ENCODE measurements at regions not wholly inside any gene's neighbourhood (a gene's known extent, or its start where the extent isn't known, plus 50 kb on each side); places are given as distances from the start of the nearest gene placed in this dataset.
A peak's percentile ranks its signal among the peaks of the same experiment; 100 is the strongest.

DNA sequence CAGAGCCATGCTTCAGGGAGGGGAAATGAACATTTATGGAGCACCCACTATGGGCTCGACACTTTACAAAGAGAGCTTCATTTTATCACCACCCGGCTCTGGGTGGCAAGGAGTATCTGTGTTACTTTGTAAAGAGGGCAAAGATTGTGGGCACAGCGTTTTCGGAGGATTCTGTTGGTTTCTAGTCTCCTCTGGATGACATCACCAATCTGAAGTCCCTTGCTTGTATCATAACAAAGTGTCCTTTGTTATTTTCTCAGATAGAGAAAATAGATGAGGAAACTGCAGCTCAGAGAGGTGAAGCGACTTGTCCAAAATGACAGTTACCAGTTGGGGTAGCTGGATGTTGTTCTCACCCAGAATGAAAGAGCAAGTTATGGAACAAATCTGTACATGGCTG is 162.8 kb downstream of the GLI2 start:
- no peak for DNase-seq

DNA sequence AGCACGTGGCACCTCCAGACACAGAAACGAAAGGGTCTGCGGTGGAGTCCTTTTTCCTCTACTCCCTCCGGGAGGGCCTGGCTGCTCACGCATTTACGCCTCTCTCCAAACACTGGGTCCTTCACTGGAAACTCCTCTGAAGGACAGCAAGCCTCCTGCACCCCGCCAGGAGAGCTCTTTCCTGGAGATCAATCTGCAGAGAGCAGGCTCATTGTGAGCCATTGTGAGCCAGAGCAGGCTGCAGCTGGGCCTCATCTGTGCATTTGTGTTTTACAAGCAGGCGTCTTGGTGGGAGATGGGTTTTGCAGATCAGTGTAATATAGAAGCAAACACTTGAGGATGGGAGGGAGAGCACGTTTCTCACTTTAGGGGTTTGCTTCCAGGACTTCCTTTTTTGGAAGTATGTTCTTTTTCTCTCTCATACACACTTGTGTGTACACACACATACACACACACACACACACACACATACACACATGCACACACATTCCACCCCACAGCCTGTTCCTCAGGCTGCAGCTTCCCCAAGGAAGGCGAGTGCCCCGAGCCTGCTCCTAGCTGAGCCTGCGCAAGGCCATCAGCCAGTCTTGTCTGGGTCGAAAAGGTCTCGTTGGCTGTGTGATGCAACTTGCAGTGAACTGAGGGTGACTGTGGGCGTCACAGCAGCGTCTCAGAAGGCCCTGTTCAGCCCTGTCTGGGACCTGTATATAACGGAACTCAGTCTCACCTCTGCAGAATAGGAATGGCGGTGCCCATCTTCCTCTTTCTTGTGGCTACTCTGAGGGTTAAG is 163.5 kb downstream of the GLI2 start:
- DNase-seq: peak in 2 of 3 donors; percentile 65 to 88

DNA sequence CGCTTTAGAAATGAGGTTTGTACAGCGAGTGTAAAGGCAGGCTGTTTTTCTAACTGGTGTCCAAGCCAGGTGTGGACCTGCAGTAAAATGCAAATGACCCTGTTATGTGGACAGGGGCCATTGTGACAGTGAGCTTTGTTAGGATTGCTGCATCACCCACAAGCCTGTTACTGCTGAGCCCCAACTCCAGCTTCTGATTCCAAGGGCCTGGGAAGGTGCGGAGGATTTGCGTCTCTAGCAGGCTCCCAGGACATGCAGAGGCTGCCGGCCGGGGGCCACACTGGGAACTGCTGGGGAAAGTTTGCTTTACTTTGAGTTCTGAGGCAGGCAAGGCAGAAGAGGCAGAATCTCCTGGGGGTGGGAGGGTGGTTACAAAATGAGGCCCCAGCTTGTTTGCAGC is 164.1 kb downstream of the GLI2 start:
- DNase-seq: peak in 1 of 3 donors; percentile 68

DNA sequence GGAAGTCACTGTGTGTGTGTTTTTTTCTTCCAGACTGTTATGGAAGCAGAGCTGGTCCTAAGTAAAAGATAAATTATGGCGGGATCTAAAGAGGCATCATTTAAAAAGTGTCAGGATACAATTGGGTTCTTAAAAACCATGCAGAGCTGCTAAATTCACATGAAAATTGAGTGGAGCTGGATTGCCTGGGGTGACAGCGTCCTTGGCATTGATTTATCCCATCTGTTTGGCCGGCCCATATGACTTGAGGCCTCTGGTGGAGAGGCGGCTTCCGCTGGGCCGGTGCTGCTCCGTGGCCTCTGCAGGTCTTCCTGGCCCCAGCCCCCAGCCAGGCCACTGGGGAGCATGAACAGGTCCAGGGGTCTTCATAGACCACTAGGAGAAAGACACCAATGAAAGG is 165.5 kb downstream of the GLI2 start:
- DNase-seq: peak in 1 of 3 donors; percentile 50

DNA sequence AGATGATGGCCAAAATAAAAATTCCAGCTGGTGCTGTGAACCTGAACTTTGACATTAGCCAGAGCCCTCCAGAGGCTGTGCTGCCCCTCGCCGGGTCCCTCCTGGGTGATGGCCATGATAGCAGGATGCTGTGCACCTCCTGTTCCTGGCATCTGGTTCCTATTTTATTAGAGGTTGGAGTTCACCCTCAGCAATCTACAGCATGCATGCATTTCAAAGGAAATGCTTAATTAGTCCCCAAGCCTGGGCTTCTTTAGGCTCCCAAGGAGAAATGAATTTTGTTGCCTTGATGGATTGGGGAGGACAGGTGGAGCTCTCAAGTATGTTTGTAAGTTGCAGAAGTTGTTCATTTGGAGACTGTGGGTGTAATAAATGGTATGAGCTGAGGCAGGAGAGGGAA is 166.9 kb downstream of the GLI2 start:
- DNase-seq: no peak

DNA sequence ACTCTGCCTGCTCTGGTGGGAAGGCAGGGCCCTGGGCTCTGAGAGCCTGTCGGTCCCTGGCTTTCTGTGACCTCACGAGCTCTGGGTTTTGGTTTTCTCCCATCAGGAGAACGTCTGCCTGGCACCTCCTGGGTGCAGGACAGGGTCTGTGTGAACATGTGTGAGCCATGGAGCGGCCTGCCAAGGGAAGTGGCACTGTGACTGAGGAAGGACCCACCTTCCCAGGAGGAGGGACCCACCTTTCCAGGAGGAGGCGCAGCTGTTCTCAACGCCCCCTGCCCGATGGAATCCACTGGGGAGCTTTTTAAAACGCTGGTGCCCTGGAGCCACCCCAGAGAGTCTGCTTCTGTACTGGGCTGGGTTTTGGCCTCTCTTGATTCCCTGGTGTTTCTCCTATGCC is 168.7 kb downstream of the GLI2 start:
- DNase-seq: no peak

DNA sequence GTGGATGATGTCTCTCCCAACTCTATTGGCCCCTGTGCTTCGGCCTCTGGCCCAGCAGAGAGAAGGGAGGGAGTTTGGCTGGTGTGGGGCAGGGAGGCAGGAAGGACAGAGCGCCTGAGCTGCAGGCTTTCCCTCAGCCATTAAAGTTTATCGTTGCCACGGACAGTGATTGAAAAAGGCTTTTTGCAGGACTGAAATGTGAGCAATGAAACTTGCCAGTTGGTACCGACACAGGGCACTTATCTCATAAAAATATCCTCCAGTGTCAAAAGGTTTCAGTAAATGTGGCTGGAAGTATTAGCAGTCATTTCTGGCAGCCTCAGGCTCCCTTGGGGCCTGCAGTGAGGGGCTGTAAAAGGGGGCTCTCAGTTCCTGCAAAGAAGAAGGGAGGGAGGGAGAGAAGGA is 169.2 kb downstream of the GLI2 start:
- peak in 2 of 3 donors; percentile 62 to 91 for DNase-seq

DNA sequence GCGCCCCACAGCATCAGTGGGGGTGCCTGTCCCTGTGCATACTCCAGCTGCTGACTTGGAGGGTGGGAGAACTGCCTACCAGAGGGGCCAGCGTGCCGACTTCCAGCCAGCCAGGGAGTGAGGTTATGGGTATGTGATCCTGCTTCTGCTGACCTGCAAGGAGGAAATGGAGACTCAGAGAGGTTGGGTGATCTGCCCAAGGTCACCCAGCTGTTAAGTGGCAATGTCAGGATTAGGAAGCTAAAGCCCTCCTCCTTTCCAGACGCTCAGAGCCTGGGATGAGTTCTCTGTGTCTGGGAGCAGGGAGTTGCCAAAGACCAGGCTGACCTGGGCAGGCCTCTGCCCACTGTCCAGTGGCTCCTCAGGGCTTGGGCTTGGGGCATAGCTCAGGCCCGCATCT is 169.6 kb downstream of the GLI2 start:
- DNase-seq: no peak

DNA sequence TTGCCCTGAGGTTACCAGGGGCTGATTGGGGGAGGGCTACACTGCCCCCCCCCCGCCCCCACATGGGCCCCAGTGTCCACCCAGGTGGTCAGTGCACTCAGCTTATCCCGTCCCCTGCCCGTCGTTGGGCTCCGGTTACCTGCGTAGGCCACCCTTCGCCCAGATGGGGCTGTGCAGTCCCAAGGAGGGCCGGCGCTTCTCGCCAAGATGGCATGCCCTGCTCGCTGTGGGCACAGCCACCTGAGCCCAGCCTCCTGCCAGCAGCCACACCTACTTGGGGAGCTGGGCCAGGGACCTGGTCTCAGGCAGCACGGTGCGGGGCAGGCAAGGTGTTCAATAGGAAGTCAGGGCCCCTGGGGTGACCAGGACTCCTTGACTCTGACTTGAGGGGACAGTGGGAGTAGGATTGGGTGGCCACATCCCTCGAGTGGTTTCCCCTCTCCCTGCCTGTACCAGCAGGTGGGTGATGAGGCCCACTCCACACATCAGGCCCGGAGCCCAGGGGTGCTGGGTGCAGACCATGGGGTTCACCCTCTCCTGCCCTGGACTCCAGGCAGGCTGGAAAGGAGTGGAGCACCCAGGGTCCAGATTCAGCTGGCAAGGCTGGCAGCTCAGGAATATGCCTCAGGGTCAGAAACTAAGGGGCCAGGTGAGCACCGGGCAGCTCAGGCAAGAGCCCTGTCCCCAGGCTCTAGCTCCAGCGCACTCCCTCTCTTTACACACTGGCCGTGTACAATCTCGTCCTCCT is 170.3 kb downstream of the GLI2 start:
- no peak for DNase-seq

DNA sequence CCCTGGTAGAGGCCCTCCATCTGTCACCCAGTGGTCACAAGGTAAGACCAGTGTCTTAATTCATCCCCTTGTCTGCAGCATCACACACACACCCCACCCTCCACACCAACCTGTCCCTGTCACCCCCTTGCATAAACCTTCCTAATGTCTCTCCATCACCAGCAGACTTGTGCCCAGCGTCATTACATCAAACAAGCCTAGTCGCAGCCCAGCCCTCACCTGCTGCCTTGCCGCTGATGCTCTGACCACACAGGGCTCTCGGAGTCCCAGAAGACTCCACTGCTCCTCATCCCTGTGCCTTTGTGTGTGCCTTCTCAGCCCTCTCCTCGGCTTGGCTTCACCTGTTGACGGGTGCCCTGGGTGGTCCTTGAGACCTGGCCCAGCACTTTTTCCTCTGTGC is 171.2 kb downstream of the GLI2 start:
- DNase-seq: no peak

DNA sequence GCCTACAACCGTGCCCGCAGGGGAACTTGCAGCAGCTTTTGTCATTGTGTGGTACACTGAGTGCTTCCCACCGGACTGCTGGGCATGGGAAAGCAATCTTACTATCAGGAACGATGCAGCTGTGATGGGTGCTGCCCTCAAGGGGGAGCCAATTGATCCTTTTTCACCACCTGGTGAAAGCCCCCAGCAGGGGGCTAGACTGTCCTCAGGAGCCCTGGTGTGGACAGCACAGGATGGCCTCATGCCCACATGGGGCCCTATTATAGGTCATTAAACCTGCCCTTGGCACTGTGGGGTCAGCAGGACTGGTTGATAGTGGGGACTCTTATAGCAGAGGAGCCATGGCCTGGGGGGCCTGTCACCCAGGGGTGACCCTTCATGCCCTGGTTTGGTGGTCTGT is 172.2 kb downstream of the GLI2 start:
- no peak for DNase-seq

DNA sequence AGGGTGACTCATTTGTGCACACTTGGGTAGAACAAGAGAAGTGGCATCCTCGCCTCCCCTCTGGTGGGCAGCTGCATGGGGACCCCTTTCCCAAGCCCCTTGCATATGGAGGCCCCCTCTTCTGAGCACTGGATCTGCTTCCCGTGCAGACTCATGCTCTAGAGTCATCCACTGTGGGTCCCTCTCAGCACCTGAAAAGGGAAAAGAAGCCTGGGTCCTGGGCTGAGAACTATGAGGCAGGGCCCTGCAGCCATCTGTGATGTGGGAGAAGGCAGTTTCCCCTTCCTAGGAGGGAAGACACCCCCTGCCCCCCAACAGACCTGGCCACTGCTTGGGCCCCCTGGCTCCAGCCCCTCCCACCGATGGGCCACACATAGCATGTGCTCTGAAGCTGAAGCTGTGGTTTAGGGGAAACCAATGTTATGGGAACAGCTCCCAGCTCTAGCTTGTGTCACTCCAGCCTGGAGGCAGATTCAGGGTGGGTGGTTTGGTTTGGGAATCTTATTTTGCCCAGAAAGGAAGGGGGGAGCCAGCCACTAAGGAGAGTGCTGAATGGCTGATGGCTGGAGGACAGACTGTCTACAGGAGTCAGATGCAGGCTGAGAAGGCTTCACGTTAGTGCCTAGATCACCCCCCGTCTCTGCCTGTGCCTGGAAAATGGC is 172.8 kb downstream of the GLI2 start:
- no peak for DNase-seq

DNA sequence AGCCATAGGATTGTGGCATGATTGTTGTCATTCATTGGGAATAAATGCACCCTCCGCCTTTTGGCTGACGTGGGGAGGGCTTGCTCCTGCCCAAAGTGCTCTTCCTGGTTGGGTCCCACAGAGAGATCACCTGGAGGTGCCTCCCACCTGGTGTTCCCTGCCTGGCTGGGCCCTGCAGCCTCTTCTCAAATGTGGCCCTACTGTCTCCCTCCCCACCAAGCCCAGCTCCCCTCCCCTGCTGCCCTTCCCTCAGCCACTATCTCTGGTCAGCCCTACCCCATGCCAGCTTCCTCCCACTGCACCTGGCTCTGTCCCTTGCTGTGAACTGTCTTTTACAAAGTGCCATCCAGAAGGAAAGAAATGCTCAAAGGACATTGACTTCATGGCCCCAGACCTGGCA is 173.4 kb downstream of the GLI2 start:
- DNase-seq: no peak

DNA sequence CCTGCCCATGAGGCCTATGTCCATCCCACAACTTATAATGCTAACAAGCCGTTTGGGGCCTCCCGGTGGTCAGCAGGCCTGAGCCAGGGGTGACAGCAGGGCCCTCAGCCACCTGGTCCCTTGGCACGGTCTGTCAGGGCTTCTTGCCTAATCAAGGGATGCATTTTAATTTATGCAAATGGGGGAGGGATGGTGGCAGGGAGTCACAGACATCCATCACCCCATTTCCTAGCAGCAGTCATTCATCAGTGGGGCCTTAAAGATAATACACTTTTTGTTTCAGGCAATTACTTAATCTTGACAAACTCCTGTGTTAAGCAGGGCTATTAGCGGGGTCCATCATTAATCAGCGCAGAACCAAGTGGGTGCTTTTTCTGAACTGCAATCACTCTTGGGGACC is 174.5 kb downstream of the GLI2 start:
- no peak for DNase-seq

DNA sequence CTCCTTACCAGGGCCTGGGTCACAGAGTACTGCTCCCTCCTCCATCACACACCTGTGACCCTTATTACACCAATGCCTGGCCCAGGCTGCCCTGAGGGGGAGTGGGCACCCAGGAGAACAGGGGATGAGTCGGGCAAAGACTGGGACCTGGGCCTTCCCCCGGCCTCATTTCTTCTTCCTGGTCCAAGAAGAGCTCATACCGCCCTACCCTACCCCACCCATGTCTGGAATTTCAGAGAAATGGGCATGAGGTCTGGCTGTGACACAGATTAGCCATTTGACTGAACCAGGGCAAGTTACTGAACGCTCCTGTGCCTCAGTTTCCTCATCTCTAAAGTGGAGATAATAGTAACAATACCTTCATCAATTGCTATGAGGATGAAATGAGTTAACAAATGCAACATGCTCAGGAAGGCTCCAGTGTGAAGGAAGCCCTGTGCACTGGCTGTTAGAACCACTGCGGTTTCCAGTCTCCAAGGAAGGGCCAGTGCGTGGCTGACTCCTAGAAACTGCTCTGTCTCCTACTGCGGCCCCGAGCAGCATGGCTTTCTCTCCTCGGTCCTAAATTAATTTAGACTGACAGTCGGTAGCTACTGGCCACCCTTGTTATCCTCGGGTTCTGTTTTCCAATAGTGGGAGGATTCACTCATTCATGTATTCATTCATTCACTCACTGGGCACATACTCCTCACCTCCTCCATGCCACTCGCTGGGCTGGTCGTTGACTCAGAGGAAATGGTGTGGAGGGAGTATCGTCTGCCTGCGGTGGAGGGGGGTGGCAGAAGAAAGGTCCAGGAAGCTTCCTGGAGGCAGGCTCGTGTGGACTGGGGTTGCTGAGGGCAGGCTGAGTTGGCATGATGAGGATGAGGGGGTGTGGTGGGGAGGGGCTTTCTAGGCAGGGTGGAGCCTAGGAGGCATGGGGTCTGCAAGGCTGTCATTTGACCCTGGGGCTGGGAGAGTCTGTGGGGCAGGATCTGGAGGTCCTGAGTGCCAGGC is 175.6 kb downstream of the GLI2 start:
- DNase-seq: no peak

DNA sequence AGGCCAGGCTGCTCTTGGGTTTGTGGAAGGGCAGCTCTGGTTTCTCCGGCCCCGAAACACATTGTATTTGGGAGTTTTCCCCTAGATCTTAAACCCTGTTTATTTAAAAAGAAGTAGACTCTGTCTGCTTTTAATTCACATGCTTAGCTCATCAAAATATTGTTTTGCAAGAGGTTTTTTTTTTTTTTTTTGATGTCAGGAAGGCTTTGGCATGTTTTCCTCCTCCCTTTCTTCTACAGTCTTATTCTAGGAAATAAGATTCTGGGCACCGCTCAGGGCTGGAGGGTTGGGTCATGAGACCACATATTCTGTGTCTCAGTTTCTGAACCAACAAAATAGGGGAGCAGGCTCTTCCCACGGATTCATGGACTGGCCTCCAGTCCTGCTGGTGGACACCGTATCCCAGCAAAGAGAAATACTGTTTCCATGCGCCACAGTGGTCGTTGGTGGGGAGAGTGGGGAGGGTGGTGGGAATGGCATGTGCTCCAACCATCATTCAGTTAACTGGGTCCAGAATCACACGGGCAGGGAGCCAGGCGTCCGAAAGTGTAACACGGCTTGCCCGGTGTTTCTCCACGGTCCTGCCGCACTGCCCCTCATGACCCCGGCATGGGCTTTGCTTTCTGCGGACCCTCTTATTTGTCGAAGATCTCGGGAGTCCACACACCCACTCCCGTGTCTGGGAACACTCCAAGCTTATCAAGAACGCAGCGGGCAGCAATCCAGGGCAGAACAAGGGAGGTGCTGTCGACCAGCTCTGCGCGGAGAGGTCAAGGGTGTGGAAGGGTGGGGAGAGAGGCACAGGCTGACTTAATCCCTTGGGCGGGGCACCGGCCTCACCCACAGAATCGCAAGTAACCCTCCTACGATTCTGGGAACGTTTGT is 176.7 kb downstream of the GLI2 start:
- peak in 1 of 3 donors; percentile 66 for DNase-seq

DNA sequence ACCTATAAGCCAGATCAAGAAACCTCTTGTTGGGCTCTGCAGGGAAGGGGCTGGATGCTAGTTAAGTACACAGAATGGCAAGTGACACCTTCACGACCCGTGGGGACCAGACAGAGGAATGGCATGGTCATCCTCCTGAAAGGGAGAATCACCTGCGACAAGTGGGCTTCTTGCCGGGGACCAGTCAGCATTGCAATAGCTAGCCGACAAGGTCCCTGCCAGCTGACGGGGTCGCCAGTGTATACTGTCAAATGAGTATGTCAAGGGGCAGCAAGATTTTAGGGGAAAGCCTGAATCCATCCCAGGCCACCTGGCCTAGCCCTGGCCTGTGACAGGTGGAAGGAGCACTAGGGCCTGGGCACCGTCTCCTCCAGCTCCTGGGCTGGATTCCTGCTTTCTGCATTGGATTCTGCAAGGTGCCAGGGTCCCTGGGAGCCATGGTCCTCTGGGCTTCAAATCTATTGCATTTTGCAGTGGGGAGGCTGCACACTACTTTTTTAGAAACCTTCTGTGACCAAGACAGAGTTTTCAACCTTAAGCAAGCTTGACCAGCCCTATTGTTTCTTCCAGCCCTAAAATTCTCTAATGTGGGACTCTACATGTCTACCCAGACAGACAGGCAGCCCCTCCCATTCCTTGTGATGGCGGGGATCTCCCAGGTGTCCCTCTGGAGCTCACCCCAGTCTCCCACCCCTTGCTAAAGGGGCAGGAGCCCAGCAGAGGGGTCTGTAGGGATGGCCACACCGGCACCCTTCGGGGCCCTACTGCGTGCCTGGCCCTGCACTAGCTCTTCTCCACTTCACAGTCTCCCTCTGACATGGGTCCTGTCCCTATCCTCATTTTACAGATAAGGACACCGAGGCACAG is 178.5 kb downstream of the GLI2 start:
- no peak for DNase-seq

DNA sequence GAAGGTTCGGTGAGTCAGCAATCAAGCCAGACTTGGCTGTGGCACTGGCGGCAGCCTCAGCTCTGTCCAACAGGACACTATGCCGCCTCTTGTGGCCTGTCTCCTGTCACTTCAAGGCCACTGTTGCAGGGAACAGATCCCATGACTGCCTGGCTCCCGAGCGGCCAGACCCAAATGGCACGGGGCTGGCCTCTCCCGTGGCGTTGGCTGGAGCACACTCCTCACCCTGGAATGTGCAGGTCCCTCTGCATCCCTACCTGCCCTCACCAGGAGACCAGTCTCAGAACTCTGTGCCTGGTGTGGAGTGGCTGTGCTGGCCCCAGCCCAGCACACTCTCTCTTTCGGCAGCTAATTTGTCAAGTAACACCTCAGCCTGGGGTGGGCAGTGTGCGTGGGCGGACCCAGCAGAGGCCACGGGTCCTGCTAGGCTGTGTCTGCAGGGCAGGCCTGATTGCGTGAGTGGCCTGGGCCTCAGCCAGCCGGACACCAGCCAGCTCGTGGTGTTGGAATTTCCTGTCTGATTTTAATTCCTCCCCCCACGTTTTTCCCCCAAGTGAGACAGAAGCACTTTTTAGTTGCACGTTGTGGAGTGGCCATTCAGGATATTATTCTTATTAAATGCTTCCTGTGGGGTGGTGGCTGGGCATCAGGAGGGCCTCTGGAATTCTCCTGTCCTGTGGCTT is 179.3 kb downstream of the GLI2 start:
- DNase-seq: peak in 2 of 3 donors; percentile 67 to 82

DNA sequence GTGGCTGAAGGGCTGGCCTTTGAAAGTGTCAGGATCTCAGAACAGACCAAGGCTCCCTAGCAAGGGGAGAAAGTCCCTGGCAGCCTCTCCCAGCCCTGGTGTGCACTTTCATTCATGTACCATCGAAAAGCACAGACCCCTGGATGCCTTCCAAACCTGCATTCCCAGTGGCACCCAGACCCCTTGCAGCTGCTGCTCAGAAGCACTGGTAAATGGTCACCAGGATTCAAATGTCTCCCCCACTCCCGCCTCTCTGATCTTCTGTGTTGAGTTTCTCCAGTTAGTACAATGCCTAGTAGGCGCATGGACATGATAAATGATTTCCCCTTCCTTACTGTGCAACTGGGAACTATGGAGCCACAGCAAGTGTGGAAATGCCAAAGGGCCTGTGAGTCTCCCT is 180.0 kb downstream of the GLI2 start:
- DNase-seq: no peak

Data from muscle of back (tissue), 3 donors.